GM19239 (cell line): ENCODE measurements at regions not wholly inside any gene's neighbourhood (a gene's known extent, or its start where the extent isn't known, plus 50 kb on each side); places are given as distances from the start of the nearest gene placed in this dataset.
"Not testable (repeated sequence)": the region's sequence is repeated elsewhere in the genome, so short reads cannot be mapped to it uniquely, and the experiment has no call there.

Experiments used
- DNase-seq: peaks from one replicate; pipeline ENCODE4 v3.0.0; 2011; ENCODE audit warnings: low spot score; ENCODE audit not compliant: insufficient read length
- FAIRE-seq: peaks from 2 replicates; lab custom pipeline; 2011; peaks lifted over from hg19 to GRCh38; lab: Jason Lieb, UNC

GRCh38 chr6:21767891-21768648 is 174.5 kb downstream of the SOX4 start:
- FAIRE-seq (no peak), DNase-seq (no peak)

GRCh38 chr6:21769405-21769861 is 175.9 kb downstream of the SOX4 start:
- DNase-seq (no peak), FAIRE-seq (no peak)

GRCh38 chr6:21769968-21770367 is 176.4 kb downstream of the SOX4 start:
- DNase-seq (no peak), FAIRE-seq (no peak)

GRCh38 chr6:21771626-21772320 is 178.2 kb downstream of the SOX4 start:
- DNase-seq (no peak), FAIRE-seq (no peak)

- DNase-seq (no peak), FAIRE-seq (no peak)
These were observed 178.9 kb downstream of the SOX4 start for GRCh38 chr6:21772477-21772876.

- DNase-seq (no peak), FAIRE-seq (no peak)
These were observed 179.5 kb downstream of the SOX4 start for GRCh38 chr6:21772884-21773575.

GRCh38 chr6:21773576-21773968 is 180.0 kb downstream of the SOX4 start:
- FAIRE-seq (no peak), DNase-seq (no peak)

- DNase-seq (no peak), FAIRE-seq (no peak)
These were observed 184.3 kb downstream of the SOX4 start for GRCh38 chr6:21777846-21778245.

GRCh38 chr6:21780141-21780540 is 186.6 kb downstream of the SOX4 start:
- DNase-seq: no peak
- no peak for FAIRE-seq

- DNase-seq (no peak), FAIRE-seq (no peak)
These were observed 187.1 kb downstream of the SOX4 start for GRCh38 chr6:21780679-21781078.

GRCh38 chr6:21781128-21781527 is 187.6 kb downstream of the SOX4 start:
- no peak for FAIRE-seq
- DNase-seq: no peak

GRCh38 chr6:21785164-21785563 is 191.6 kb downstream of the SOX4 start:
- FAIRE-seq (no peak), DNase-seq (no peak)

- no peak for FAIRE-seq
- DNase-seq: no peak
These were observed 197.5 kb downstream of the SOX4 start for GRCh38 chr6:21791056-21791455.

- FAIRE-seq (no peak), DNase-seq (no peak)
These were observed 198.0 kb downstream of the SOX4 start for GRCh38 chr6:21791581-21791980.

- DNase-seq: no peak
- FAIRE-seq: no peak
These were observed 198.6 kb downstream of the SOX4 start for GRCh38 chr6:21792177-21792576.

GRCh38 chr6:21796979-21797378 is 203.4 kb downstream of the SOX4 start:
- not testable (repeated sequence) for DNase-seq

GRCh38 chr6:21798468-21798867 is 204.9 kb downstream of the SOX4 start:
- DNase-seq: no peak
- FAIRE-seq: no peak

More at GRCh38 chr6:21796979-21797378, 203.4 kb downstream of the SOX4 start:
- not testable (repeated sequence) for FAIRE-seq

- FAIRE-seq (no peak), DNase-seq (no peak)
These were observed 206.8 kb downstream of the SOX4 start for GRCh38 chr6:21800330-21800729.

- DNase-seq (no peak), FAIRE-seq (no peak)
These were observed 207.4 kb downstream of the SOX4 start for GRCh38 chr6:21800948-21801438.

GRCh38 chr6:21801446-21802174 is 208.1 kb downstream of the SOX4 start:
- DNase-seq (no peak), FAIRE-seq (no peak)
